OCI-LY7 (cell line): ENCODE measurements at regions not wholly inside any gene's neighbourhood (a gene's known extent, or its start where the extent isn't known, plus 50 kb on each side); places are given as distances from the start of the nearest gene placed in this dataset.

Experiments used
- EZH2phosphoT487 ChIP-seq: fragments of 200-600 bp; sonication (generic); IDR thresholded peaks from 2 replicates; pipeline ENCODE4 v1.6.1; 2018; ENCODE audit warnings: low read depth, borderline replicate concordance, mild to moderate bottlenecking, mixed run types, antibody characterized with exemption, low read length, moderate library complexity, mixed read lengths
- TF ChIP-seq, protein P1 (sequence below): fragments of 200-600 bp; sonication (generic); conservative IDR thresholded peaks from 2 replicates; pipeline ENCODE4 v1.5.1; 2014; ENCODE audit warnings: mild to moderate bottlenecking, antibody characterized with exemption, low read length, moderate library complexity, mixed read lengths

DNA sequence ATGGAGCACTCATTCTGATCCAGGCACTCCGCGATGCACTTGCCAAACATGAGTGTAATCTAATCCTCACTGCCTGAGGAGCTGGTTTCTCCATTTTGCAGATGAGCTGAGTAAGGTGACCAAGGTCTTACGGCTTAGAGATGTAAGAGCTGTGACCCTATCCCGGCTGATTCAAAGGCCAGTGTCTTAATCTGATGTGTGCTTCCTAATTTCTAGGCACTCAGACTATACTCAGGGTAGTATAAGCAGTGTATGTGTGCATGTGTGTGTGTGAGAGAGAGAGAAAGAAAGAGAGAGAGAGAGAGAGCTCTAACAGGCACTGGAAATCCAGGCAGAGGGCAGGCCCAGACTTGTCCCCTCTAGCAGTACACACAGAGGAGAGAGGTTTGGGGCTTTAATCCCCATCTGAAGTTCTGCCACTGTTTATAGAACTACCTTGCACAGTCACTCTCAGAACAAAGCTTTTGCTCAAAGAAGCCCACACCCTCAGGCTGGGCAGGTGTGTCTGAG is 188.2 kb downstream of the ZBTB18 start:
- no peak for TF ChIP-seq EZH2phosphoT487
- TF ChIP-seq, protein P1, sequence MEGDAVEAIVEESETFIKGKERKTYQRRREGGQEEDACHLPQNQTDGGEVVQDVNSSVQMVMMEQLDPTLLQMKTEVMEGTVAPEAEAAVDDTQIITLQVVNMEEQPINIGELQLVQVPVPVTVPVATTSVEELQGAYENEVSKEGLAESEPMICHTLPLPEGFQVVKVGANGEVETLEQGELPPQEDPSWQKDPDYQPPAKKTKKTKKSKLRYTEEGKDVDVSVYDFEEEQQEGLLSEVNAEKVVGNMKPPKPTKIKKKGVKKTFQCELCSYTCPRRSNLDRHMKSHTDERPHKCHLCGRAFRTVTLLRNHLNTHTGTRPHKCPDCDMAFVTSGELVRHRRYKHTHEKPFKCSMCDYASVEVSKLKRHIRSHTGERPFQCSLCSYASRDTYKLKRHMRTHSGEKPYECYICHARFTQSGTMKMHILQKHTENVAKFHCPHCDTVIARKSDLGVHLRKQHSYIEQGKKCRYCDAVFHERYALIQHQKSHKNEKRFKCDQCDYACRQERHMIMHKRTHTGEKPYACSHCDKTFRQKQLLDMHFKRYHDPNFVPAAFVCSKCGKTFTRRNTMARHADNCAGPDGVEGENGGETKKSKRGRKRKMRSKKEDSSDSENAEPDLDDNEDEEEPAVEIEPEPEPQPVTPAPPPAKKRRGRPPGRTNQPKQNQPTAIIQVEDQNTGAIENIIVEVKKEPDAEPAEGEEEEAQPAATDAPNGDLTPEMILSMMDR, result no peak
